ENCODE measurements at regions not wholly inside any gene's neighbourhood (a gene's known extent, or its start where the extent isn't known, plus 50 kb on each side); places are given as distances from the start of the nearest gene placed in this dataset.

DNA sequence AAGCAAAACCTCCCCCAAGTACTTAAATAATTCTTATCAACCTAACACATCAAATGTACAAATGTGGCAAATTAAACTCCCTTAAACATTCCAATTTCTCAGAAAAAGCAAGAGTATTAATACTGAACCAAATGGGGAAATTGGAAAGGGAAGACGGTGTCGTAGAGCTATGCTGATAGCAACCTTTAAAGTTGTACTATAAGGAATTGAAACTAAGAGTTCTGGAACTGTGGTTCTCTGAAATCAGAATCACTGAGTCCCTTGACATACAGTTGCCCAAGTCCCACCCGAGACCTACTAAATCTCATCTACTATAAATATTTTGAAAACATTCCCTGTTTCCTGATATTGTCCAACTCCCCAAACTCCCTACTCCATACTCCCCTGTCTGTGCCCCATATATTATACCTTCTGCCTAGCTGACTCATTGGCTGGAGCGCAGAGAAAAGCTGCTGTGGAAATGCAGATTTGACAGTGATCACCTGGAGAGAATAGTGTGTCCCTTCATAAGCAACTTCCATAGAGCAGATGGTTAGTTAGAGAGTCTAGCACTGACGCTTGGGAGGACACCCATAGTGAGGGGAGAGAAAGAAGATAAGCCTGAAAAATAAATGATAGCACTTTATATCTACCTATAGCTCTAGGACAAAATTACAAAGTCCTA, 51.4 kb upstream of the ITM2B start:
- no peak overlapping the region for H3K4me3 ChIP-seq (ENCODE audit: low read depth, low read length)
- no peak overlapping the region for H3K27ac ChIP-seq (ENCODE audit: low read depth, low read length)
- no peaks in the 10 kb centered on the region for H3K9me3 ChIP-seq (ENCODE audit: control insufficient read depth, insufficient read depth, low read depth, low read length)
- no peaks in the 10 kb centered on the region for H3K36me3 ChIP-seq (ENCODE audit: control insufficient read depth, insufficient read depth, low read length)
- H3K4me1 ChIP-seq (ENCODE audit: control insufficient read depth, insufficient read depth, low read length), result 0 out of 2 replicates have a peak, but pooled peaks cover 3% of the 10 kb centered on the region
- no peak overlapping the region for H3K9ac ChIP-seq (ENCODE audit: low read length)
- no peaks in the 10 kb centered on the region for H3K27me3 ChIP-seq (ENCODE audit: control insufficient read depth, insufficient read depth, low read length)

DNA sequence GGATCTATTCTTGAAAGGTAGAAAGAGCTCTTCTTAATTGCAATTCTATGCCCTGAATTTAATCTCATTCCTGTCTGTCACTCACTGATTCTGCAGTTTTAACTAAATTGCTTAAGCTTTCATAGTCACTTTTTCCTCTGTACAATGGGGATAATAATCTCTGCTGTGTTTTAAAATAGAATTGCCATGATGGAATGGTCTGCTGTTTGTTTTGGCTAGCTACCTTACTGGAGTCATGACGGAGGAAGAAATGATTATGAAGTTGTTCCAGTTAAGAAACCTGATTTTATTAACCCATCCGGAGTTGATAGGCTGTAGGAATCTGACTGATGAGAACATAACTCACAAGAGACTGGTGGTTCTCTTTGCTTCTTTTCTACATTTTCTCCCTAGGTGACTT, 54.9 kb upstream of the ITM2B start:
- Histone ChIP-seq H3K36me3 (ENCODE audit: control insufficient read depth, insufficient read depth, low read length) (no peaks in the 10 kb centered on the region), H3K9me3 (ENCODE audit: control insufficient read depth, insufficient read depth, low read depth, low read length) (no peaks in the 10 kb centered on the region), H3K4me1 (ENCODE audit: control insufficient read depth, insufficient read depth, low read length) (0 out of 2 replicates have a peak, but pooled peaks cover 3% of the 10 kb centered on the region), H3K9ac (ENCODE audit: low read length) (no peak overlapping the region), H3K4me3 (ENCODE audit: low read depth, low read length) (no peak overlapping the region), H3K27ac (ENCODE audit: low read depth, low read length) (no peak overlapping the region), H3K27me3 (ENCODE audit: control insufficient read depth, insufficient read depth, low read length) (no peaks in the 10 kb centered on the region)

DNA sequence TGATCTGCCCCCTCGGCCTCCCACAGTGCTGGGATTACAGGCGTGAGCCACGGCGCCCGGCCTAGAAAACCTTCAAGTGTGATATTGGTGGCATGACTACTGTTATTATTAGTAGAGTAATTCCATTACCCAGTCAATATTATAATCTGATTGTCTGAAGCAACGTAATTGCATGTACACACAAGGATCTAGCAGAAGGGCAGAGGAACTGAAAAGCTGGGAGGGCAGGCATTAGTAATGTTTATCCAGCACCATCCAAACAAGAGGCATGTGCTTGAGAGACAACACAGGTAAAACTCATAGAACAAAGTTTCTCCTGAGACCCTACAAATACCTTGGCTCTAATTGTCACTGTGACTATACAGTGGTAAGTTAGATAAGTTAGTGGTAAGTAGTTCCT, 56.2 kb upstream of the ITM2B start:
- H3K9ac ChIP-seq (ENCODE audit: low read length), result no peak overlapping the region
- 0 out of 2 replicates have a peak, but pooled peaks cover 3% of the 10 kb centered on the region for H3K4me1 ChIP-seq (ENCODE audit: control insufficient read depth, insufficient read depth, low read length)
- H3K36me3 ChIP-seq (ENCODE audit: control insufficient read depth, insufficient read depth, low read length), result no peaks in the 10 kb centered on the region
- no peak overlapping the region for H3K4me3 ChIP-seq (ENCODE audit: low read depth, low read length)
- H3K27ac ChIP-seq (ENCODE audit: low read depth, low read length), result no peak overlapping the region
- H3K27me3 ChIP-seq (ENCODE audit: control insufficient read depth, insufficient read depth, low read length), result no peaks in the 10 kb centered on the region
- no peaks in the 10 kb centered on the region for H3K9me3 ChIP-seq (ENCODE audit: control insufficient read depth, insufficient read depth, low read depth, low read length)

DNA sequence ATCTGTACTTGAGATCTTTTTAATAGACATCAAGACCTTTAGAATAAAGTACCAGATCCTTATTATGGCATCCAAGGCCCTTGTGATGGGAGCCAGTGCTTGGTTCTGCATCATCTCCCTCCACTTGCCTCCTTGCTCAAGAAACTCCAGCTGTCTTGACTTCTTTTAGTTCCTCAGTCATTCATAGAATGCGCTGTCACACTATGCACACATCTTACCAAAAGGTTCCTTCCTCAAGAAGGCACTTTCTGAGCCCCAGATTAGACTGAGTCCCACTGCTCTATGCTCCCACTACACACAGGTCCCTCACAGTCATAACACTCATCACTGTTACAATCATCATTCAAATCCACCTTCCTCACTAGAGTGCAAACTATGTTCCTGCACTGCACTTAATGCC, 57.8 kb upstream of the ITM2B start:
- no peak overlapping the region for H3K9ac ChIP-seq (ENCODE audit: low read length)
- H3K4me1 ChIP-seq (ENCODE audit: control insufficient read depth, insufficient read depth, low read length), result no peaks in the 10 kb centered on the region
- no peaks in the 10 kb centered on the region for H3K36me3 ChIP-seq (ENCODE audit: control insufficient read depth, insufficient read depth, low read length)
- no peak overlapping the region for H3K4me3 ChIP-seq (ENCODE audit: low read depth, low read length)
- H3K27ac ChIP-seq (ENCODE audit: low read depth, low read length), result no peak overlapping the region
- no peaks in the 10 kb centered on the region for H3K9me3 ChIP-seq (ENCODE audit: control insufficient read depth, insufficient read depth, low read depth, low read length)
- H3K27me3 ChIP-seq (ENCODE audit: control insufficient read depth, insufficient read depth, low read length), result no peaks in the 10 kb centered on the region

DNA sequence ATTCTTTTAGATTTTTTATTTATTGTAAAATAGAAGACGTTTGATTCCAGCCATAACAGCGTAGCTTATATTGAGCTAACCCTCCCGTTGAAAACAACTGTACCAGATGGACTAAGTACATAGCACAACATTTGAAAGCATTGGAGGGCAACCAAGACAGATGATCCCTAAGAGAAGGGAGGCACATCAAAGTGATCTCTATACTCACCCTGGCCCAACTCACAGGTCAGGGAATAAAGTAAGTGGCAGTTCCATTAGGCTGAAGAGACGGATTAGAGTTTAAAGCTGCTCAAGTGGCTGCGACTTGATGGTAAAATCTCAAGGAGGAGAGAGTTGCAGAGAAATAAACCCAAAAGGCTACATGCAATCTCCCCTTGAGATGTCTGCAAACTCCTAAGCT, 65.1 kb upstream of the ITM2B start:
- Histone ChIP-seq H3K27ac (ENCODE audit: low read depth, low read length) (no peak overlapping the region), H3K36me3 (ENCODE audit: control insufficient read depth, insufficient read depth, low read length) (no peaks in the 10 kb centered on the region), H3K4me3 (ENCODE audit: low read depth, low read length) (no peak overlapping the region), H3K9ac (ENCODE audit: low read length) (no peak overlapping the region), H3K27me3 (ENCODE audit: control insufficient read depth, insufficient read depth, low read length) (no peaks in the 10 kb centered on the region), H3K9me3 (ENCODE audit: control insufficient read depth, insufficient read depth, low read depth, low read length) (no peaks in the 10 kb centered on the region), H3K4me1 (ENCODE audit: control insufficient read depth, insufficient read depth, low read length) (no peaks in the 10 kb centered on the region)

DNA sequence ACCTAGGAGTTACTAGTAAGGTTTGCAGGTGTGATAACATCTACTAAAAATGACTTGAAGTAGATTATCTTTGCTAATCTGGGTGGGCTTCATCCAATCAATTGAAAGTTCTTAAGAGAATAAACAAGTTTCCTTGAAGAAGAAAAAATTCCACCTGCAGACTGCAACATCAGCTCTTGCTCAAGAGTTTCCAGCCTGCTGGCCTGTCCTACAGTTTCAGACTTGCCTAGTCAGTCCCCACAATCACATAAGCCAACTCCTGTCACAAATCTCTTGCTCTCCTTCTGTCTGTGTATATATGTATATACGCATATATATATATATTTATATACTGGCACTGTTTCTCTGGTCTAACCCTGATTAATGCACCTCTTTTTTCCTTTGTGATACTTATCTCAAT, 67.3 kb upstream of the ITM2B start:
- Histone ChIP-seq H3K27me3 (ENCODE audit: control insufficient read depth, insufficient read depth, low read length) (no peaks in the 10 kb centered on the region), H3K36me3 (ENCODE audit: control insufficient read depth, insufficient read depth, low read length) (no peaks in the 10 kb centered on the region), H3K4me3 (ENCODE audit: low read depth, low read length) (no peak overlapping the region), H3K9ac (ENCODE audit: low read length) (no peak overlapping the region), H3K27ac (ENCODE audit: low read depth, low read length) (no peak overlapping the region), H3K9me3 (ENCODE audit: control insufficient read depth, insufficient read depth, low read depth, low read length) (no peaks in the 10 kb centered on the region), H3K4me1 (ENCODE audit: control insufficient read depth, insufficient read depth, low read length) (peaks cover 6% of the 10 kb centered on the region)

DNA sequence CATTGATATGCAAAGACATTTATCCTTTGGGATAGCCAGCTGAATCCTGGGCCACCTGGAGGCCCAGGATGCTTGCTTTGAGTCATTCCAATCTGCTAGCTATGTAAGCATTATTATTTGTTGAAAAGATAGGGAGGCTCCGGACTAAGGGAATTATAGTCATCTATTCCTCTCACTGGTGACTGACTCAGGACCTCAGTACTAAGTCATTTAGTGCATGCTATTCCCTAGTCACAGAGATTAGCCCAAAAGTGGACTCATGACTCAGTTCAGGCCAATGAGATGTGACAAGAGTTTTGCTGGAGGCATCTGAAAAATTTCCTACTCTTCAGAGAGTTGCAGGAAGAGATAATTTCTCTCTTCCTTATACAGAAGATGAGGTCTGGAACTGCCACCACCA, 67.9 kb upstream of the ITM2B start:
- Histone ChIP-seq H3K27ac (ENCODE audit: low read depth, low read length) (no peak overlapping the region), H3K4me1 (ENCODE audit: control insufficient read depth, insufficient read depth, low read length) (peaks cover 13% of the 10 kb centered on the region), H3K9me3 (ENCODE audit: control insufficient read depth, insufficient read depth, low read depth, low read length) (no peaks in the 10 kb centered on the region), H3K4me3 (ENCODE audit: low read depth, low read length) (no peak overlapping the region), H3K9ac (ENCODE audit: low read length) (no peak overlapping the region), H3K27me3 (ENCODE audit: control insufficient read depth, insufficient read depth, low read length) (no peaks in the 10 kb centered on the region), H3K36me3 (ENCODE audit: control insufficient read depth, insufficient read depth, low read length) (no peaks in the 10 kb centered on the region)

DNA sequence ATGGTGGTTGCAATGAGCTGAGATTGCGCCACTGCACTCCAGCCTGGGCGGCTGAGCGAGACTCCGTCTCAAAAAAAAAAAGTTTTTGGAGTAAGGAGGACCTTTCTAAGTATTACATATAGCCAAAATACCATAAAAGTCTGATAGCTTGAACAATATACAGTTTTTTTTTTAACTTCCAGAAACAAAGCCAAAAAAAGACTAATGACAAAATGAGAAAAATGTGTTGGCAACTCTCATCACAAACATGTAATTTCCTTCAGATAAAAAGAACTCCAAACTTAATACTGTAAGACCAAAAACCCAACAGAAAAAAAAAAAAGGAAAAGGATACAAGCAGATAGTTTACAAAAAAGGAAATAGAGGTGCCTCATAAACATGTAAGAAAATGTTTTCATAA, 68.2 kb upstream of the MED4 start:
- no peaks in the 10 kb centered on the region for H3K27me3 ChIP-seq (ENCODE audit: control insufficient read depth, insufficient read depth, low read length)
- H3K36me3 ChIP-seq (ENCODE audit: control insufficient read depth, insufficient read depth, low read length), result no peaks in the 10 kb centered on the region
- H3K4me3 ChIP-seq (ENCODE audit: low read depth, low read length), result no peak overlapping the region
- H3K9me3 ChIP-seq (ENCODE audit: control insufficient read depth, insufficient read depth, low read depth, low read length), result no peaks in the 10 kb centered on the region
- H3K4me1 ChIP-seq (ENCODE audit: control insufficient read depth, insufficient read depth, low read length), result peaks cover 32% of the 10 kb centered on the region
- no peak overlapping the region for H3K27ac ChIP-seq (ENCODE audit: low read depth, low read length)
- no peak overlapping the region for H3K9ac ChIP-seq (ENCODE audit: low read length)

DNA sequence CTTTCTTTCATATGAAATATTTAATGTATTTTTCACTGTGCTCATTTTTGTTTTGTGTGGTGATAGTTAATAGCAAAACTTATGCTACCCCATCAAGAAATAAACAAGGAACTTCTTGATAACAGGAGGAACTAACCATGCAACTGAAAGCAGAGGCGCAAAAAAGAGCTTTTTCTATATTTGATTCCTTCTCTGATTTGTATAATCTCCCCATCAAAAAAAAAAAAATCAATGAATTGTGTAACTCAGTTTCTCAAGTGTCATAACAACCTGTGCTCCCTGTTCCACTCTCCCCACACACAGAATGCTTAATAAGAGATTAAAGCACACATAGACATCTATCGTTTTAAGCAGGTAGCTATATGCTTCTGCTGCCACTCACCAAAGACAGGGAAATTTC, 67.3 kb upstream of the MED4 start:
- Histone ChIP-seq H3K9me3 (ENCODE audit: control insufficient read depth, insufficient read depth, low read depth, low read length) (no peaks in the 10 kb centered on the region), H3K27me3 (ENCODE audit: control insufficient read depth, insufficient read depth, low read length) (no peaks in the 10 kb centered on the region), H3K4me1 (ENCODE audit: control insufficient read depth, insufficient read depth, low read length) (peaks cover 32% of the 10 kb centered on the region), H3K36me3 (ENCODE audit: control insufficient read depth, insufficient read depth, low read length) (no peaks in the 10 kb centered on the region), H3K27ac (ENCODE audit: low read depth, low read length) (no peak overlapping the region), H3K4me3 (ENCODE audit: low read depth, low read length) (no peak overlapping the region), H3K9ac (ENCODE audit: low read length) (no peak overlapping the region)

DNA sequence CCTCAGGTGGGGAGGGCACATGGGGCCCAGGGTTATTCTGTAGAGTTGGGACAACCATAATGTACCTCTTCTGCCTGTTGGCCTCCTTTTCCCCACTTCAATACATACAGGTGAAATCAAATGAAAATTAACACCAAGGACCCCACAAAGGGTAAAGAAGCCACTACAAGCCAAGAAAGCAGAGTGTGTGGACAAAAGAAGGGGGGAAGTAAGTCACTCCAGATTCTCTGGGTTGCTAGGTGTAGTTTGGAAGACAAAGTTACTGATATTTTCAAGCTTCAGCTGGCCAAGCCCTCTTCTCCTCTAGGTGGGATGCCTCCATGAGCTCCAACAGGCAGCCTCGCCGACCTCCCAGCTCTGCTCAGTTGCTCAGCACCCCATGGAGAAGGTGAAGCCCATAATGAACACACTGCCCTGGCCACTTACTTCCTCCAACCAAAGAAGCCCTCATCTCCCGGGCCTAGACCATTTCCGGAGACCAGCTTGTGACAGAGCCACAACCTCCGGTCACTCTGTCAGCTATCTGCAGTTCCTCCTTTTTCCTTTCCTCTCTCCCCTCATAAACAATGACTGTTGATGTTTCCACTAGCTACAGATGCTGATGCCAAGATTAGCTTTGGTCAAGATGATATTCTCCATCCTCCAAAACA, 66.8 kb upstream of the MED4 start:
- Histone ChIP-seq H3K27ac (ENCODE audit: low read depth, low read length) (no peak overlapping the region), H3K4me3 (ENCODE audit: low read depth, low read length) (no peak overlapping the region), H3K4me1 (ENCODE audit: control insufficient read depth, insufficient read depth, low read length) (peaks cover 32% of the 10 kb centered on the region), H3K9ac (ENCODE audit: low read length) (no peak overlapping the region), H3K36me3 (ENCODE audit: control insufficient read depth, insufficient read depth, low read length) (no peaks in the 10 kb centered on the region), H3K9me3 (ENCODE audit: control insufficient read depth, insufficient read depth, low read depth, low read length) (no peaks in the 10 kb centered on the region), H3K27me3 (ENCODE audit: control insufficient read depth, insufficient read depth, low read length) (no peaks in the 10 kb centered on the region)

DNA sequence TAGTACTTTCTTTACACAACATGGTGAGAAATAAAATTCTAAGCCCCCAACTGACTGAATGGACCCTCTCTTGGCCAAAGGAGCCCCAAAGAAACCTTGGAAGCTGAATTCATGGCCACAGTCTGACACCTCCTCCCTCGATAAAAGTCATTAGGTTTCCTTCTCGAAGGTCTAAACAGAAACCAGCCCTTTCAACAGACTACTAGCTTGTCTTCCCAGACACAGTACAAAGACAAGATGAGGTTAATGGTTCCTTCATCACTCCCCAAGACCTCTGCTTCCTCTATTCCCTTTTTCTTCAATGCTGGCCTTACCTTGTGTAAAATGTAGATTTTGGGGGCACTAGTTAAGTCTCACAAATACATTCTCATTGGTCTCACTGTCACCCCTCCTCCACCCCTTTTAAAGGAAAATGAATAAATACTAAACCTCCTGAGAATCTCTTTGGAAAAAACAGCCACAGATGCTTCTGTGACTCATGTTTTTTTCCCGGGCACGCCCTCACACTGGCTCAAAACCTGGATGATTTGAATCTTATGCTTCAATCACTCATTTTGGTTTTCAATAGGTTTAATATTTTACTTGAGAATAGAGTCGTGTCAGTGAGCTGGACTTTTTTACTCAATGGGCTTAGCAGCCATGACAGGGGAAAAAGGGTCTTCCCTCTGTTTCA, 65.8 kb upstream of the MED4 start:
- Histone ChIP-seq H3K4me3 (ENCODE audit: low read depth, low read length) (no peak overlapping the region), H3K36me3 (ENCODE audit: control insufficient read depth, insufficient read depth, low read length) (no peaks in the 10 kb centered on the region), H3K9me3 (ENCODE audit: control insufficient read depth, insufficient read depth, low read depth, low read length) (no peaks in the 10 kb centered on the region), H3K9ac (ENCODE audit: low read length) (no peak overlapping the region), H3K27me3 (ENCODE audit: control insufficient read depth, insufficient read depth, low read length) (no peaks in the 10 kb centered on the region), H3K4me1 (ENCODE audit: control insufficient read depth, insufficient read depth, low read length) (peaks cover 38% of the 10 kb centered on the region), H3K27ac (ENCODE audit: low read depth, low read length) (peak overlapping the region; percentile 74; the same call in 1 of the 2 replicates)
